SK-N-SH (cell line): ENCODE measurements at regions not wholly inside any gene's neighbourhood (a gene's known extent, or its start where the extent isn't known, plus 50 kb on each side); places are given as distances from the start of the nearest gene placed in this dataset.

Source experiments
- CTCF ChIA-PET: fragments of 300-600, 350-600 bp; formaldehyde crosslinking; extraction: SDS; loops from one replicate; lab custom pipeline; 2021; lab: Yijun Ruan, JAX
- POLR2A ChIA-PET: fragments of 350-600 bp; sonication (Branson Sonifier 250); formaldehyde crosslinking; extraction: SDS; loops from one replicate; lab custom pipeline; 2020; ENCODE audit warnings: antibody characterized with exemption, inconsistent platforms; lab: Yijun Ruan, JAX
- DNase-seq: peaks from one replicate; pipeline ENCODE4 v3.0.0; 2012
- H2AFZ ChIP-seq: fragments of 200-600 bp; sonication (generic); 2 replicates; pipeline ENCODE4 v1.8.1; 2016; ENCODE audit warnings: antibody characterized with exemption, mild to moderate bottlenecking, low read depth
- H3F3A ChIP-seq: fragments of 200-600 bp; sonication (generic); replicated peaks from 2 replicates; pipeline ENCODE3; 2016; ENCODE audit warnings: antibody characterized with exemption, mild to moderate bottlenecking; ENCODE audit not compliant: insufficient read depth
- H3K27ac ChIP-seq, 2 experiments: fragments of 200-500 bp in 1 of 2; fragments of 200-600 bp in 1 of 2; sonication (Bioruptor generic) in 1 of 2; sonication (generic), shearing (Covaris generic) in 1 of 2; 2 replicates each; pipeline versions ENCODE4 v1.5.1 to v1.6.1; 2014 to 2016; ENCODE audit warnings: low read depth in 2 of 2, inconsistent platforms in 1 of 2, low read length in 1 of 2, mild to moderate bottlenecking in 1 of 2, mixed read lengths in 1 of 2
- H3K27me3 ChIP-seq: fragments of 200-600 bp; sonication (generic), shearing (Covaris generic); 2 replicates; pipeline ENCODE4 v1.6.1; 2016; ENCODE audit warnings: mixed run types; ENCODE audit not compliant: insufficient read depth
- H3K36me3 ChIP-seq, 2 experiments: fragments of 200-500 bp in 1 of 2; fragments of 200-600 bp in 1 of 2; sonication (Bioruptor generic) in 1 of 2; sonication (generic) in 1 of 2; replicated peaks in 1 of 2; 2 replicates each; pipeline versions ENCODE3 to v1.5.1; 2014 to 2016; ENCODE audit warnings: low read length in 1 of 2, mild to moderate bottlenecking in 1 of 2; ENCODE audit not compliant: insufficient read depth in 2 of 2, control insufficient read depth in 1 of 2
- H3K4me1 ChIP-seq, 2 experiments: fragments of 200-500 bp in 1 of 2; fragments of 200-600 bp in 1 of 2; sonication (Bioruptor generic) in 1 of 2; sonication (generic), shearing (Covaris generic) in 1 of 2; 2 replicates each; pipeline versions ENCODE4 v1.5.1 to v1.6.1; 2014 to 2016; ENCODE audit warnings: low read depth in 1 of 2, low read length in 1 of 2, mixed run types in 1 of 2; ENCODE audit not compliant: insufficient read depth in 2 of 2, control insufficient read depth in 1 of 2
- H3K4me2 ChIP-seq: fragments of 200-600 bp; sonication (generic), shearing (Covaris generic); 2 replicates; pipeline ENCODE4 v1.6.1; 2017; ENCODE audit warnings: mixed run types
- H3K4me3 ChIP-seq, 2 experiments: fragments of 200-500 bp in 1 of 2; fragments of 200-600 bp in 1 of 2; sonication (Bioruptor generic) in 1 of 2; sonication (generic), shearing (Covaris generic) in 1 of 2; 2 replicates each; pipeline versions ENCODE4 v1.5.1 to v1.8.1; 2014 to 2016; ENCODE audit warnings: low read depth in 2 of 2, inconsistent platforms in 1 of 2, low read length in 1 of 2, mild to moderate bottlenecking in 1 of 2, mixed read lengths in 1 of 2, moderate library complexity in 1 of 2
- H3K79me2 ChIP-seq: fragments of 200-600 bp; sonication (generic); 2 replicates; pipeline ENCODE4 v1.8.1; 2017; ENCODE audit warnings: mild to moderate bottlenecking; ENCODE audit not compliant: insufficient read depth
- H3K9ac ChIP-seq: fragments of 200-600 bp; sonication (generic); 2 replicates; pipeline ENCODE4 v1.6.1; 2017; ENCODE audit warnings: mixed run types
- H3K9me2 ChIP-seq: fragments of 200-600 bp; sonication (generic); 2 replicates; pipeline ENCODE4 v1.6.1; 2017; ENCODE audit warnings: mixed run types
- H3K9me3 ChIP-seq: fragments of 200-600 bp; sonication (generic); 2 replicates; pipeline ENCODE4 v1.6.1; 2017; ENCODE audit warnings: mixed run types, mild to moderate bottlenecking, moderate library complexity
- H4K20me1 ChIP-seq: fragments of 200-600 bp; sonication (generic); 2 replicates; pipeline ENCODE4 v1.6.1; 2017; ENCODE audit warnings: mild to moderate bottlenecking, mixed run types; ENCODE audit not compliant: insufficient read depth
- CHD2 ChIP-seq: fragments of 150-350 bp; IDR thresholded peaks from 2 replicates; pipeline ENCODE4 v1.6.1; 2018; ENCODE audit warnings: low read length; ENCODE audit not compliant: partially characterized antibody
- ELF1 ChIP-seq: IDR thresholded peaks from 2 replicates; pipeline ENCODE4 v1.4.0; 2012
- EP300 ChIP-seq, 2 experiments: IDR thresholded peaks; 2 replicates each; pipeline versions ENCODE4 v1.4.0 to v1.6.1; 2012; ENCODE audit warnings: borderline replicate concordance in 1 of 2, low read depth in 1 of 2, low read length in 1 of 2
- EZH2phosphoT487 ChIP-seq: fragments of 200-600 bp; sonication (generic); IDR thresholded peaks from 2 replicates; pipeline ENCODE4 v1.6.1; 2017; ENCODE audit warnings: low read depth, mixed run types, mild to moderate bottlenecking, antibody characterized with exemption, moderate library complexity, borderline replicate concordance
- FOSL2 ChIP-seq: IDR thresholded peaks from 2 replicates; pipeline ENCODE4 v1.4.0; 2012; ENCODE audit warnings: low read depth, mild to moderate bottlenecking, moderate library complexity, borderline replicate concordance
- FOXJ3 ChIP-seq: sonication (generic); formaldehyde crosslinking; IDR thresholded peaks from 2 replicates; pipeline ENCODE4 v1.5.1; 2020; ENCODE audit warnings: mild to moderate bottlenecking, missing genetic modification reagents
- FOXM1 ChIP-seq: IDR thresholded peaks from 2 replicates; pipeline ENCODE4 v1.4.0; 2012; ENCODE audit warnings: low read depth, mild to moderate bottlenecking
- GABPA ChIP-seq: IDR thresholded peaks from 2 replicates; pipeline ENCODE4 v1.4.0; 2012; ENCODE audit warnings: low read depth, mild to moderate bottlenecking
- GATA2 ChIP-seq: sonication (generic); formaldehyde crosslinking; IDR thresholded peaks from 2 replicates; pipeline ENCODE4 v1.5.0; 2020; ENCODE audit warnings: mild to moderate bottlenecking, missing genetic modification reagents
- JUND ChIP-seq: IDR thresholded peaks from 2 replicates; pipeline ENCODE4 v1.4.0; 2012
- MAX ChIP-seq: IDR thresholded peaks from 2 replicates; pipeline ENCODE4 v1.4.0; 2012; ENCODE audit warnings: low read depth
- MEF2A ChIP-seq: IDR thresholded peaks from 2 replicates; pipeline ENCODE4 v1.4.0; 2012; ENCODE audit warnings: low read depth, borderline replicate concordance
- MXI1 ChIP-seq: IDR thresholded peaks from 2 replicates; pipeline ENCODE4 v1.6.1; 2012; ENCODE audit warnings: mild to moderate bottlenecking, low read depth, low read length, improper control_type of control experiment
- NFIC ChIP-seq: IDR thresholded peaks from 2 replicates; pipeline ENCODE4 v1.4.0; 2012; ENCODE audit warnings: borderline replicate concordance
- NRF1 ChIP-seq: IDR thresholded peaks from 2 replicates; pipeline ENCODE4 v1.6.1; 2012; ENCODE audit warnings: low read depth, mild to moderate bottlenecking, low read length
- POLR2AphosphoS5 ChIP-seq: IDR thresholded peaks from 2 replicates; pipeline ENCODE4 v1.6.1; 2012; ENCODE audit warnings: low read depth, low read length
- RAD21 ChIP-seq: IDR thresholded peaks from 2 replicates; pipeline ENCODE4 v1.6.1; 2012; ENCODE audit warnings: mild to moderate bottlenecking, low read length
- RCOR1 ChIP-seq: fragments of 150-350 bp; IDR thresholded peaks from 2 replicates; pipeline ENCODE4 v1.6.1; 2017; ENCODE audit warnings: antibody characterized with exemption, low read length
- RFX5 ChIP-seq: IDR thresholded peaks from 2 replicates; pipeline ENCODE4 v1.6.1; 2012; ENCODE audit warnings: mild to moderate bottlenecking, improper control_type of control experiment, low read length
- RXRA ChIP-seq: IDR thresholded peaks from 2 replicates; pipeline ENCODE4 v1.4.0; 2012; ENCODE audit warnings: low read depth, mild to moderate bottlenecking, borderline replicate concordance
- SIN3A ChIP-seq: IDR thresholded peaks from 2 replicates; pipeline ENCODE4 v1.6.1; 2012; ENCODE audit warnings: low read depth, mild to moderate bottlenecking, low read length, moderate library complexity, borderline replicate concordance
- SMC3 ChIP-seq: IDR thresholded peaks from 2 replicates; pipeline ENCODE4 v1.6.1; 2012; ENCODE audit warnings: low read depth, low read length, improper control_type of control experiment
- TCF12 ChIP-seq: IDR thresholded peaks from 2 replicates; pipeline ENCODE4 v1.4.0; 2012
- USF2 ChIP-seq: fragments of 150-350 bp; IDR thresholded peaks from 2 replicates; pipeline ENCODE4 v1.6.1; 2017; ENCODE audit warnings: antibody characterized with exemption, low read length, low read depth, borderline replicate concordance
- YY1 ChIP-seq: IDR thresholded peaks from 2 replicates; pipeline ENCODE4 v1.4.0; 2012; ENCODE audit warnings: low read depth, mild to moderate bottlenecking
- TF ChIP-seq, protein P1 (sequence below): fragments of 150-350 bp; IDR thresholded peaks from 2 replicates; pipeline ENCODE4 v1.6.1; 2016; ENCODE audit warnings: mild to moderate bottlenecking, low read depth, low read length
- TF ChIP-seq, protein P2 (sequence below): IDR thresholded peaks from 2 replicates; pipeline ENCODE4; 2012
- TF ChIP-seq, protein P3 (sequence below): IDR thresholded peaks from 2 replicates; pipeline ENCODE4 v1.4.0; 2012; ENCODE audit warnings: low read depth, borderline replicate concordance
- TF ChIP-seq, protein P4 (sequence below): fragments of 200-600 bp; sonication (generic); IDR thresholded peaks from 2 replicates; pipeline ENCODE4 v1.6.1; 2017; ENCODE audit warnings: antibody characterized with exemption, mild to moderate bottlenecking, moderate library complexity
- TF ChIP-seq, protein P5 (sequence below): IDR thresholded peaks from 2 replicates; pipeline ENCODE4 v1.4.0; 2012; ENCODE audit warnings: low read depth, borderline replicate concordance

GRCh38 chr14:61140872-61141271, 140.3 kb downstream of the TMEM30B start:
- Histone ChIP-seq H3K36me3 (no peaks in the 10 kb centered on the region), H2AFZ (no peak overlapping the region), H3K27me3 (no peaks in the 10 kb centered on the region), H4K20me1 (no peaks in the 10 kb centered on the region), H3K79me2 (no peaks in the 10 kb centered on the region), H3F3A (peaks cover 17% of the 10 kb centered on the region), H3K4me3 (no peak overlapping the region), H3K4me1 (peaks cover 10 to 14% of the 10 kb centered on the region in 2 experiments), H3K4me2 (no peak overlapping the region), H3K9ac (no peak overlapping the region), H3K27ac (no peak overlapping the region), H3K9me3 (no peaks in the 10 kb centered on the region), H3K9me2 (no peaks in the 10 kb centered on the region)
- DNase-seq = no peak
- ChIA-PET POLR2A (no interaction called here), CTCF (no interaction called here)
- peak in 1 of 2 experiments; percentile 65; a peak in 1 of 4 replicates for TF ChIP-seq EP300 (IDR thresholded peaks at IDR 0.05; ENCODE audit: borderline replicate concordance in 1 of 2, low read depth in 1 of 2, low read length in 1 of 2)
- TF ChIP-seq, protein P1, sequence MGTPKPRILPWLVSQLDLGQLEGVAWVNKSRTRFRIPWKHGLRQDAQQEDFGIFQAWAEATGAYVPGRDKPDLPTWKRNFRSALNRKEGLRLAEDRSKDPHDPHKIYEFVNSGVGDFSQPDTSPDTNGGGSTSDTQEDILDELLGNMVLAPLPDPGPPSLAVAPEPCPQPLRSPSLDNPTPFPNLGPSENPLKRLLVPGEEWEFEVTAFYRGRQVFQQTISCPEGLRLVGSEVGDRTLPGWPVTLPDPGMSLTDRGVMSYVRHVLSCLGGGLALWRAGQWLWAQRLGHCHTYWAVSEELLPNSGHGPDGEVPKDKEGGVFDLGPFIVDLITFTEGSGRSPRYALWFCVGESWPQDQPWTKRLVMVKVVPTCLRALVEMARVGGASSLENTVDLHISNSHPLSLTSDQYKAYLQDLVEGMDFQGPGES = no peak
- no peak for TF ChIP-seq MAX
- no peak for TF ChIP-seq POLR2AphosphoS5
- peak; percentile 49; the same call in 1 of the 2 replicates for TF ChIP-seq FOSL2
- no peak; the same call in 1 of the 2 replicates for TF ChIP-seq MEF2A
- TF ChIP-seq RFX5 = no peak
- TF ChIP-seq NFIC = peak; percentile 65; the same call in 1 of the 2 replicates
- TF ChIP-seq RXRA = no peak
- TF ChIP-seq, protein P2, sequence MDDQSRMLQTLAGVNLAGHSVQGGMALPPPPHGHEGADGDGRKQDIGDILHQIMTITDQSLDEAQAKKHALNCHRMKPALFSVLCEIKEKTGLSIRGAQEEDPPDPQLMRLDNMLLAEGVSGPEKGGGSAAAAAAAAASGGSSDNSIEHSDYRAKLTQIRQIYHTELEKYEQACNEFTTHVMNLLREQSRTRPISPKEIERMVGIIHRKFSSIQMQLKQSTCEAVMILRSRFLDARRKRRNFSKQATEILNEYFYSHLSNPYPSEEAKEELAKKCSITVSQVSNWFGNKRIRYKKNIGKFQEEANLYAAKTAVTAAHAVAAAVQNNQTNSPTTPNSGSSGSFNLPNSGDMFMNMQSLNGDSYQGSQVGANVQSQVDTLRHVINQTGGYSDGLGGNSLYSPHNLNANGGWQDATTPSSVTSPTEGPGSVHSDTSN = peak; percentile 60; the same call in 1 of the 2 replicates
- no peak for TF ChIP-seq RCOR1
- no peak for TF ChIP-seq FOXM1
- no peak for TF ChIP-seq SMC3
- TF ChIP-seq, protein P3, sequence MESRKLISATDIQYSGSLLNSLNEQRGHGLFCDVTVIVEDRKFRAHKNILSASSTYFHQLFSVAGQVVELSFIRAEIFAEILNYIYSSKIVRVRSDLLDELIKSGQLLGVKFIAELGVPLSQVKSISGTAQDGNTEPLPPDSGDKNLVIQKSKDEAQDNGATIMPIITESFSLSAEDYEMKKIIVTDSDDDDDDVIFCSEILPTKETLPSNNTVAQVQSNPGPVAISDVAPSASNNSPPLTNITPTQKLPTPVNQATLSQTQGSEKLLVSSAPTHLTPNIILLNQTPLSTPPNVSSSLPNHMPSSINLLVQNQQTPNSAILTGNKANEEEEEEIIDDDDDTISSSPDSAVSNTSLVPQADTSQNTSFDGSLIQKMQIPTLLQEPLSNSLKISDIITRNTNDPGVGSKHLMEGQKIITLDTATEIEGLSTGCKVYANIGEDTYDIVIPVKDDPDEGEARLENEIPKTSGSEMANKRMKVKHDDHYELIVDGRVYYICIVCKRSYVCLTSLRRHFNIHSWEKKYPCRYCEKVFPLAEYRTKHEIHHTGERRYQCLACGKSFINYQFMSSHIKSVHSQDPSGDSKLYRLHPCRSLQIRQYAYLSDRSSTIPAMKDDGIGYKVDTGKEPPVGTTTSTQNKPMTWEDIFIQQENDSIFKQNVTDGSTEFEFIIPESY = no peak
- TF ChIP-seq YY1 = no peak
- no peak for TF ChIP-seq GABPA
- no peak for TF ChIP-seq USF2
- no peak for TF ChIP-seq RAD21
- TF ChIP-seq, protein P4, sequence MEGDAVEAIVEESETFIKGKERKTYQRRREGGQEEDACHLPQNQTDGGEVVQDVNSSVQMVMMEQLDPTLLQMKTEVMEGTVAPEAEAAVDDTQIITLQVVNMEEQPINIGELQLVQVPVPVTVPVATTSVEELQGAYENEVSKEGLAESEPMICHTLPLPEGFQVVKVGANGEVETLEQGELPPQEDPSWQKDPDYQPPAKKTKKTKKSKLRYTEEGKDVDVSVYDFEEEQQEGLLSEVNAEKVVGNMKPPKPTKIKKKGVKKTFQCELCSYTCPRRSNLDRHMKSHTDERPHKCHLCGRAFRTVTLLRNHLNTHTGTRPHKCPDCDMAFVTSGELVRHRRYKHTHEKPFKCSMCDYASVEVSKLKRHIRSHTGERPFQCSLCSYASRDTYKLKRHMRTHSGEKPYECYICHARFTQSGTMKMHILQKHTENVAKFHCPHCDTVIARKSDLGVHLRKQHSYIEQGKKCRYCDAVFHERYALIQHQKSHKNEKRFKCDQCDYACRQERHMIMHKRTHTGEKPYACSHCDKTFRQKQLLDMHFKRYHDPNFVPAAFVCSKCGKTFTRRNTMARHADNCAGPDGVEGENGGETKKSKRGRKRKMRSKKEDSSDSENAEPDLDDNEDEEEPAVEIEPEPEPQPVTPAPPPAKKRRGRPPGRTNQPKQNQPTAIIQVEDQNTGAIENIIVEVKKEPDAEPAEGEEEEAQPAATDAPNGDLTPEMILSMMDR = no peak
- TF ChIP-seq CHD2 = no peak
- TF ChIP-seq, protein P5, sequence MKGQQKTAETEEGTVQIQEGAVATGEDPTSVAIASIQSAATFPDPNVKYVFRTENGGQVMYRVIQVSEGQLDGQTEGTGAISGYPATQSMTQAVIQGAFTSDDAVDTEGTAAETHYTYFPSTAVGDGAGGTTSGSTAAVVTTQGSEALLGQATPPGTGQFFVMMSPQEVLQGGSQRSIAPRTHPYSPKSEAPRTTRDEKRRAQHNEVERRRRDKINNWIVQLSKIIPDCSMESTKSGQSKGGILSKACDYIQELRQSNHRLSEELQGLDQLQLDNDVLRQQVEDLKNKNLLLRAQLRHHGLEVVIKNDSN = no peak
- TF ChIP-seq SIN3A = no peak
- TF ChIP-seq NRF1 = no peak
- no peak for TF ChIP-seq GATA2 (CRISPR knock-in tag)
- TF ChIP-seq ELF1 = no peak
- peak; percentile 63 for TF ChIP-seq JUND
- no peak for TF ChIP-seq MXI1
- TF ChIP-seq EZH2phosphoT487 = no peak
- TF ChIP-seq FOXJ3 (CRISPR knock-in tag) = no peak
- TF ChIP-seq TCF12 = peak; percentile 86
